Hindlimb muscle (tissue), 1 donor: ENCODE measurements at regions not wholly inside any gene's neighbourhood (a gene's known extent, or its start where the extent isn't known, plus 50 kb on each side); places are given as distances from the start of the nearest gene placed in this dataset.

Source experiments
- DNase-seq: peaks from one replicate; pipeline ENCODE4 v3.0.0-alpha.2; 2013

DNA sequence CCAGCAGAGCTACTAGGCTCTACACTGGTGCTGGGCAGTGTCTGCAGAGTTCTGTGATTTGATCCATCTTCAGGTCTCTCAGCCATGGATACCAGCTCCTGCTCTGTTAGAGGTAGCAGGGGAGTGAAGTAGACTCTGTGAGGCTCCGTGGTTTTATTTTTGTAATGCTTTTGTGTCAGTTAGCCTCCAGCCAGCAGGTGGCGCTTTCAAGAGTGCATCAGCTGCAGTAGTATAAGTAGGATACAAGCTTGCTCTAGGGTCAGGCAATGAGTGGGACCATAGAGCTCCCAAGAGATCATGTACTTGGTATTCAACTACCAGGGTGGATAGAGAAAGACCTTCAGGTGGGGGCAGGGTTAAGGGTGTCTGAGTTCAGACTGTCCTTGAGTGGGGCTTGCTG, 362.5 kb upstream of the TRAM1L1 start:
- DNase-seq, result no peak

- DNase-seq, result no peak
These were observed 369.7 kb upstream of the TRAM1L1 start for GRCh38 chr4:117455088-117455487.

DNA sequence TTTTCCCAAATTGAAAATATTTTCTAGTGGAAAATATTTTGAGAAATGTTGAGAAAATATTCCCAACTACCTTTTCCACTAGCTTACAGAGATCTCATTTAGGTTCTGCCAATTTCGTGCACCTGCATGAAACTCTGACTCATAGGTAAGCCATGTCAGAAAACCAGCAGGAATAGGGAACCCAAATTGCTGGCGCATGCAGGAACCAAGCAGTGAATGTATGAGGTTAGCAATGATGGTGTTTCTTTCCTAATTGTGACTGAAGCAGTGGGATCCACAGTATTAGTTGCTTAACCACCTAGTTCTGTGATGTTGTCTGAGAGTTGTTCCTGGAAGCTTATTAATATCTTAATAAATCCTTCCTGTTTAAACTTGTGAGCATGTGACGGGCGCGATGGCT, 381.0 kb upstream of the TRAM1L1 start:
- DNase-seq, result no peak

GRCh38 chr4:117467404-117467803, 382.0 kb upstream of the TRAM1L1 start:
- DNase-seq, result no peak

DNA sequence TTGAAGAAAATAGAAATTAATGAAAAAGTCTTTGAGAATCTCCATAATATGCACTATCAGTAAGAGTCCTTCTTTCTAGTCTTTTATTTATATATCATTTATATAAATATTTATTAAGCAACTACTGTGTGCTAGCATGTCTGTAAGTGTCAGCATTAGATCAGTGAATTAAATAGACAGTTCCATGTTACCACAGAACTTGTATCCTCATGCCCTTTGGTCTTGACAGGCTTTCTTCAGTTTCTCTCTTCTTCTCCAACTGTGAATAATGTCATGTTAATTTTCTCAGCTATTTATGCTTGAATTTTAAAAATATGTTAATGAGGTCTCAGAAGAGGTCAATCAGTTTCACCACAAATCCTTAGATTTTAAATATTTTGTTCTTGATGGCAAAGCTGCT, 389.6 kb upstream of the TRAM1L1 start:
- no peak for DNase-seq

- no peak for DNase-seq
These were observed 392.5 kb upstream of the TRAM1L1 start for GRCh38 chr4:117477925-117478324.

GRCh38 chr4:117478702-117479101, 393.3 kb upstream of the TRAM1L1 start:
- DNase-seq, result no peak

- no peak for DNase-seq
These were observed 394.3 kb upstream of the TRAM1L1 start for GRCh38 chr4:117479673-117480072.

- DNase-seq, result no peak
These were observed 396.4 kb upstream of the TRAM1L1 start for GRCh38 chr4:117481742-117482141.

- no peak for DNase-seq
These were observed 403.3 kb upstream of the TRAM1L1 start for GRCh38 chr4:117488692-117489091.

DNA sequence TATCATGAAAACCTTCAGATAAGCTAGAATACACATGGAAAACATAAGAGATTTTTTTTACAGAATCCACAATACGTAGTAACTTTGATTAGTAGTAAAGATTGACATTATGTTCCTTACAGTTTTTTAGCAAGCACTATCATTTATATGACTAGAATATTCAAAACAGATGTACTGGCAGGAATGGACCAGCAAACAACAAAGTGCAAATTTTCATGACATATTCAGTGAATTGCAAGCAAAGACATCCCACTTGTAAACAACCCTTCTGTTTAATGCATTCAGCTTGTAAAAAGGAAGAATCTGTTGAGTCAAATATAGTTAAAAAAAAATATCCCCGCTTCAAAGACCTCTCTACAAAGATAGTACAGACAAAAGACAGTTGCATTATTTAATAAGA, 403.7 kb upstream of the TRAM1L1 start:
- no peak for DNase-seq

DNA sequence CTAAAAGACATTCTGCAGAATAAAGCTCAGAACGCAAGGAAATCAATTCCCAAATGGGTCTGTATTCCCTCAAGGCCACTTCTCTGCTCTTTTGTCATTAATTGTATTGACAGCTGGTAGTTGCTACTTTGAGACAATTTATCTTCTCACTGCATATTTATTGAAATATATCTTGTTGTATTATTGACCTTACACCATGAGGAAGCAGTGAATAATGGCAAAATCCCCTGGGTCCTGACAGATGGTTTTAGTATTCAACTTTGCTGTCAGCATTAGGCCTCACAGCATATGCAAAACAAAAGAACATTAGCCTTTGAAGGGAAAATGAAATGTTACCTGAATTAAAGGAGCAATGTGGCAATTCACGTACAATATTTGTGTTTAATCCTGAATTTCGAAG, 406.1 kb upstream of the TRAM1L1 start:
- DNase-seq, result peak; percentile 24

- no peak for DNase-seq
These were observed 410.4 kb upstream of the TRAM1L1 start for GRCh38 chr4:117495802-117496201.

DNA sequence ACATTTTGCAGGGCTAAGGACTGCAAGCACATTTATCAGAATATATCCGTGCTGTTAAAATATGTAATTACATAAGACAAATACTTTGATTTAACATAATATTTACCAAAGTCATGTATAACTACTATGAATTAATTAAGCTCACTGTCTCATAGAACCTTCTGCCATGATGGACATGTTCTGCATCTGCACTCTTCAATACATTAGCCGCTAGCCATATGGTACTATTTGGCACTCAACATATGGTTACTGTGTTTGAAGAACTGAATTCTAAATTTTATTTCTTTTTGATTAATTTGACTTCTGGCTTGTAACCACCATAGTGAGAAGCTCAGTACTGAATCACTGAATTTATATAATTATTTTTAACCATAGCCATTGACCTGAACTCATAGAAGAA, 427.0 kb upstream of the TRAM1L1 start:
- DNase-seq, result no peak

- no peak for DNase-seq
These were observed 429.2 kb upstream of the TRAM1L1 start for GRCh38 chr4:117514391-117515175.

- DNase-seq, result no peak
These were observed 430.5 kb upstream of the TRAM1L1 start for GRCh38 chr4:117515921-117516320.

- DNase-seq, result no peak
These were observed 442.2 kb upstream of the TRAM1L1 start for GRCh38 chr4:117527601-117528000.

GRCh38 chr4:117529401-117529800, 444.0 kb upstream of the TRAM1L1 start:
- no peak for DNase-seq

- DNase-seq, result no peak
These were observed 448.1 kb upstream of the TRAM1L1 start for GRCh38 chr4:117533501-117533900.

GRCh38 chr4:117545039-117545438, 459.7 kb upstream of the TRAM1L1 start:
- no peak for DNase-seq

- no peak for DNase-seq
These were observed 464.1 kb upstream of the TRAM1L1 start for GRCh38 chr4:117549524-117549923.

- no peak for DNase-seq
These were observed 464.7 kb upstream of the TRAM1L1 start for GRCh38 chr4:117550085-117550484.

- peak; percentile 11 for DNase-seq
These were observed 474.0 kb upstream of the NDST3 start for GRCh38 chr4:117560329-117560728.

GRCh38 chr4:117574085-117574484, 460.2 kb upstream of the NDST3 start:
- no peak for DNase-seq

GRCh38 chr4:117575850-117576249, 458.4 kb upstream of the NDST3 start:
- no peak for DNase-seq
